ENCODE measurements at regions not wholly inside any gene's neighbourhood (a gene's known extent, or its start where the extent isn't known, plus 50 kb on each side); places are given as distances from the start of the nearest gene placed in this dataset.
"Not testable (repeated sequence)": the region's sequence is repeated elsewhere in the genome, so short reads cannot be mapped to it uniquely, and the experiment has no call there.

DNA sequence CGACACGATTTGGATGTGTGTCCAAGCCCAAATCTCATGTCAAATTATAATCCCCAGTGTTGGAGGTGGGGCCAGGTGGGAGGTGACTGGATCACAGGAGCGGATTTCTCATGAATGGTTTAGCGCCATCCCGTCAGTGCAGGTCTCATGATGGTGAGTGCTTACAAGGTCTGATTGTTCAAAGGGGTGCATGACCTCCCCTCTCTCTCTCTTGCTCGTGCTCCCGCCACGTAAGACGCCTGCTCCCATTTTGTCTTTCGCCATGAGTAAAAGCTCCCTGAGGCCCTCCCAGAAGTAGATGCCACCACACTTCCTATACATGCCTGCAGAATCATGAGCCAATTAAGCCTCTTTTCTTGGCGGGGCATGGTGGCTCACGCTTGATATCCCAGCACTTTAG is 71.5 kb upstream of the NANOS1 start:
- no peak for DNase-seq
- Histone ChIP-seq H3K36me3 (replicated peaks) (no peaks in the 10 kb centered on the region), H3K4me3 (ENCODE audit: low read depth, low read length) (no peak overlapping the region), H3K27ac (no peak overlapping the region), H3K27me3 (replicated peaks) (no peaks in the 10 kb centered on the region)
- in situ Hi-C loops (cut with HindIII; ENCODE audit: low pct_ligation_motif_present, low sequenced_read_pairs), result no loop called here
- no peak for TF ChIP-seq CTCF (IDR thresholded peaks at IDR 0.05; ENCODE audit: low read depth, low read length, missing control alignments)

DNA sequence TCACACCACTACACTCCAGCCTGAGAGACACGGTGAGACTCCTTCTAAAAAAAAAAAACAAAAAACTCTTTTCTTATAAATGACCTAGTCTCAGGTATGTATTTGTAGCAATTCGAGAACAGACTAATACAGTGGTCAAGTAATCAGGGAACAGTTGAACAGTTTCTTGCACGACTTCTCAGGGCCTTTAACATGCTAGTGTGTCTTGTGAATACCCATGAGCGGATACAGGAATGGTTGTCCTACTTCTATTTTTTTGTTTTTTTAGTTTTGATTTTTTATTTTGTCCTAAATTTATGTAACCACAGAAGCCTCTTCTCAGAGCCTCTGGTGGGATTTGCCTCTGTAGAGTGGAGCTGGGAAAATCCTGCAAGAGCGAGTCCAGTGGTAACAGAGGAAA is 71.0 kb upstream of the NANOS1 start:
- no peak for TF ChIP-seq CTCF (IDR thresholded peaks at IDR 0.05; ENCODE audit: low read depth, low read length, missing control alignments)
- no peak overlapping the region for H3K27ac ChIP-seq
- no peaks in the 10 kb centered on the region for H3K36me3 ChIP-seq (replicated peaks)
- no peak for DNase-seq
- no peak overlapping the region for H3K4me3 ChIP-seq (ENCODE audit: low read depth, low read length)
- in situ Hi-C loops (cut with HindIII; ENCODE audit: low pct_ligation_motif_present, low sequenced_read_pairs), result no loop called here
- H3K27me3 ChIP-seq (replicated peaks), result no peaks in the 10 kb centered on the region

GRCh38 chr10:118958984-118959925 is 70.3 kb upstream of the NANOS1 start:
- Histone ChIP-seq H3K27ac (no peak overlapping the region), H3K36me3 (replicated peaks) (no peaks in the 10 kb centered on the region), H3K4me3 (ENCODE audit: low read depth, low read length) (no peak overlapping the region), H3K27me3 (replicated peaks) (no peaks in the 10 kb centered on the region)
- DNase-seq, result no peak
- in situ Hi-C loops (cut with HindIII; ENCODE audit: low pct_ligation_motif_present, low sequenced_read_pairs), result no loop called here
- no peak for TF ChIP-seq CTCF (IDR thresholded peaks at IDR 0.05; ENCODE audit: low read depth, low read length, missing control alignments)

GRCh38 chr10:118960157-118961090 is 69.1 kb upstream of the NANOS1 start:
- Histone ChIP-seq H3K27ac (no peak overlapping the region), H3K36me3 (replicated peaks) (no peaks in the 10 kb centered on the region), H3K4me3 (ENCODE audit: low read depth, low read length) (no peak overlapping the region), H3K27me3 (replicated peaks) (no peaks in the 10 kb centered on the region)
- no peak for DNase-seq
- in situ Hi-C loops (cut with HindIII; ENCODE audit: low pct_ligation_motif_present, low sequenced_read_pairs), result no loop called here
- no peak for TF ChIP-seq CTCF (IDR thresholded peaks at IDR 0.05; ENCODE audit: low read depth, low read length, missing control alignments)

- DNase-seq, result no peak
- Histone ChIP-seq H3K27me3 (replicated peaks) (no peaks in the 10 kb centered on the region), H3K36me3 (replicated peaks) (no peaks in the 10 kb centered on the region), H3K27ac (no peak overlapping the region), H3K4me3 (ENCODE audit: low read depth, low read length) (no peak overlapping the region)
- in situ Hi-C loops (cut with HindIII; ENCODE audit: low pct_ligation_motif_present, low sequenced_read_pairs), result no loop called here
- no peak for TF ChIP-seq CTCF (IDR thresholded peaks at IDR 0.05; ENCODE audit: low read depth, low read length, missing control alignments)
Measured at GRCh38 chr10:118961436-118961835, 68.1 kb upstream of the NANOS1 start.

- H3K27me3 ChIP-seq (replicated peaks); H3K4me3 ChIP-seq (ENCODE audit: low read depth, low read length); in situ Hi-C loops (cut with HindIII; ENCODE audit: low pct_ligation_motif_present, low sequenced_read_pairs); H3K36me3 ChIP-seq (replicated peaks); DNase-seq; H3K27ac ChIP-seq: not testable (repeated sequence)
Measured at GRCh38 chr10:118962331-118962868, 67.1 kb upstream of the NANOS1 start.
